IPS-15b (cell line): ENCODE measurements at regions not wholly inside any gene's neighbourhood (a gene's known extent, or its start where the extent isn't known, plus 50 kb on each side); places are given as distances from the start of the nearest gene placed in this dataset.

Source experiments
- H3K27me3 ChIP-seq: one replicate; pipeline ENCODE4 v1.6.1; 2013; ENCODE audit warnings: low read length; ENCODE audit not compliant: control insufficient read depth, insufficient read depth
- H3K36me3 ChIP-seq: one replicate; pipeline ENCODE4 v1.6.1; 2013; ENCODE audit warnings: low read length; ENCODE audit not compliant: control insufficient read depth, insufficient read depth
- H3K4me1 ChIP-seq: one replicate; pipeline ENCODE4 v1.6.1; 2013; ENCODE audit warnings: mild to moderate bottlenecking, low read length; ENCODE audit not compliant: control insufficient read depth, insufficient read depth
- H3K4me3 ChIP-seq: one replicate; pipeline ENCODE4 v1.5.1; 2013; ENCODE audit warnings: low read depth, low read length
- H3K9ac ChIP-seq: one replicate; pipeline ENCODE4 v1.6.1; 2013; ENCODE audit warnings: low read depth, mild to moderate bottlenecking, low read length
- H3K9me3 ChIP-seq: one replicate; pipeline ENCODE4 v1.6.1; 2013; ENCODE audit warnings: mild to moderate bottlenecking, low read length; ENCODE audit not compliant: control insufficient read depth, insufficient read depth

- H3K36me3 ChIP-seq: no peaks in the 10 kb centered on the region
- H3K4me3 ChIP-seq: no peak overlapping the region
- H3K27me3 ChIP-seq: no peaks in the 10 kb centered on the region
- H3K9ac ChIP-seq: no peak overlapping the region
- no peaks in the 10 kb centered on the region for H3K9me3 ChIP-seq
- H3K4me1 ChIP-seq: no peaks in the 10 kb centered on the region
Measured at GRCh38 chrX:568311-568710, 62.3 kb upstream of the SHOX start.

- Histone ChIP-seq H3K36me3 (no peaks in the 10 kb centered on the region), H3K4me1 (no peaks in the 10 kb centered on the region), H3K4me3 (no peak overlapping the region), H3K27me3 (no peaks in the 10 kb centered on the region), H3K9me3 (no peaks in the 10 kb centered on the region), H3K9ac (no peak overlapping the region)
Measured at GRCh38 chrX:572538-573124, 58.0 kb upstream of the SHOX start.

- no peaks in the 10 kb centered on the region for H3K36me3 ChIP-seq
- no peak overlapping the region for H3K4me3 ChIP-seq
- H3K9ac ChIP-seq: no peak overlapping the region
- H3K9me3 ChIP-seq: no peaks in the 10 kb centered on the region
- no peaks in the 10 kb centered on the region for H3K27me3 ChIP-seq
- H3K4me1 ChIP-seq: no peaks in the 10 kb centered on the region
Measured at GRCh38 chrX:574251-574650, 56.3 kb upstream of the SHOX start.

- Histone ChIP-seq H3K9me3 (no peaks in the 10 kb centered on the region), H3K36me3 (no peaks in the 10 kb centered on the region), H3K9ac (no peak overlapping the region), H3K4me1 (no peaks in the 10 kb centered on the region), H3K4me3 (no peak overlapping the region), H3K27me3 (no peaks in the 10 kb centered on the region)
Measured at GRCh38 chrX:574830-575229, 55.8 kb upstream of the SHOX start.

- no peaks in the 10 kb centered on the region for H3K4me1 ChIP-seq
- H3K9me3 ChIP-seq: no peaks in the 10 kb centered on the region
- no peaks in the 10 kb centered on the region for H3K27me3 ChIP-seq
- no peaks in the 10 kb centered on the region for H3K36me3 ChIP-seq
- no peak overlapping the region for H3K9ac ChIP-seq
- H3K4me3 ChIP-seq: no peak overlapping the region
Measured at GRCh38 chrX:576904-577560, 53.6 kb upstream of the SHOX start.

GRCh38 chrX:578531-578930 lies 52.1 kb upstream of the SHOX start:
- H3K36me3 ChIP-seq: no peaks in the 10 kb centered on the region
- H3K9me3 ChIP-seq: no peaks in the 10 kb centered on the region

GRCh38 chrX:580030-580429 lies 50.6 kb upstream of the SHOX start:
- H3K9ac ChIP-seq: no peak overlapping the region

More at GRCh38 chrX:578531-578930, 52.1 kb upstream of the SHOX start:
- H3K9ac ChIP-seq: no peak overlapping the region
- no peaks in the 10 kb centered on the region for H3K27me3 ChIP-seq
- H3K4me3 ChIP-seq: no peak overlapping the region
- no peaks in the 10 kb centered on the region for H3K4me1 ChIP-seq

More at GRCh38 chrX:580030-580429, 50.6 kb upstream of the SHOX start:
- H3K4me1 ChIP-seq: no peaks in the 10 kb centered on the region
- no peaks in the 10 kb centered on the region for H3K36me3 ChIP-seq
- no peak overlapping the region for H3K4me3 ChIP-seq
- H3K9me3 ChIP-seq: no peaks in the 10 kb centered on the region
- H3K27me3 ChIP-seq: peaks cover 11% of the 10 kb centered on the region
